GM23338 (cell line): ENCODE measurements at regions not wholly inside any gene's neighbourhood (a gene's known extent, or its start where the extent isn't known, plus 50 kb on each side); places are given as distances from the start of the nearest gene placed in this dataset.

Source experiments
- ATAC-seq: fragments of 200-7000 bp; cut with Tn5 transposase; 3 replicates; pipeline ENCODE4 v1.9.1; 2020
- DNase-seq: peaks from one replicate; pipeline ENCODE4 v3.0.0-alpha.2; 2015; ENCODE audit warnings: low spot score
- H2AFZ ChIP-seq: fragments of 200-600 bp; sonication (generic); 2 replicates; pipeline ENCODE4 v1.8.0; 2016; ENCODE audit warnings: antibody characterized with exemption, mild to moderate bottlenecking, moderate library complexity
- H3F3A ChIP-seq: fragments of 200-600 bp; sonication (generic); replicated peaks from 2 replicates; pipeline ENCODE4 v1.8.0; 2017; ENCODE audit warnings: antibody characterized with exemption, mixed run types, low read depth
- H3K27ac ChIP-seq: fragments of 200-600 bp; sonication (generic); 2 replicates; pipeline ENCODE4 v1.6.1; 2016; ENCODE audit warnings: low read depth
- H3K27me3 ChIP-seq: fragments of 200-600 bp; sonication (generic); 2 replicates; pipeline ENCODE4 v1.8.0; 2016; ENCODE audit warnings: mild to moderate bottlenecking, mixed run types, moderate library complexity; ENCODE audit not compliant: insufficient read depth
- H3K36me3 ChIP-seq: fragments of 200-600 bp; sonication (generic); 2 replicates; pipeline ENCODE4 v1.8.0; 2016; ENCODE audit warnings: mild to moderate bottlenecking; ENCODE audit not compliant: insufficient read depth
- H3K4me1 ChIP-seq: fragments of 200-600 bp; sonication (generic); 2 replicates; pipeline ENCODE4 v1.8.0; 2016; ENCODE audit warnings: mild to moderate bottlenecking, moderate library complexity; ENCODE audit not compliant: insufficient read depth
- H3K4me2 ChIP-seq: fragments of 200-600 bp; sonication (generic); 2 replicates; pipeline ENCODE4 v1.7.1; 2017; ENCODE audit warnings: mixed run types
- H3K4me3 ChIP-seq: fragments of 200-600 bp; sonication (generic); 2 replicates; pipeline ENCODE4 v1.6.1; 2016; ENCODE audit warnings: mixed run types
- H3K79me2 ChIP-seq: fragments of 200-600 bp; sonication (generic); replicated peaks from 2 replicates; pipeline ENCODE4 v1.8.0; 2017; ENCODE audit warnings: mild to moderate bottlenecking; ENCODE audit not compliant: insufficient read depth
- H3K9me2 ChIP-seq: fragments of 200-600 bp; sonication (generic); 2 replicates; pipeline ENCODE4 v1.8.0; 2017; ENCODE audit not compliant: insufficient read depth
- H4K20me1 ChIP-seq: fragments of 200-600 bp; sonication (generic); replicated peaks from 2 replicates; pipeline ENCODE4 v1.8.0; 2017; ENCODE audit warnings: mild to moderate bottlenecking; ENCODE audit not compliant: insufficient read depth
- H3K27ac Mint-ChIP-seq: 2 replicates; pipeline ENCODE4 v1.8.0; 2020; ENCODE audit warnings: inconsistent platforms, mild to moderate bottlenecking, moderate library complexity, mixed read lengths
- H3K27me3 Mint-ChIP-seq: 3 replicates; pipeline ENCODE4 v1.8.0; 2022; ENCODE audit warnings: low read depth, mild to moderate bottlenecking, moderate library complexity, mixed read lengths, inconsistent platforms; ENCODE audit not compliant: insufficient read depth, poor library complexity
- H3K36me3 Mint-ChIP-seq: 3 replicates; pipeline ENCODE4 v1.8.0; 2021; ENCODE audit warnings: low read depth, mild to moderate bottlenecking, inconsistent platforms, moderate library complexity, mixed read lengths
- H3K4me1 Mint-ChIP-seq: 3 replicates; pipeline ENCODE4 v1.8.0; 2020; ENCODE audit warnings: mild to moderate bottlenecking, inconsistent platforms, mixed read lengths
- H3K4me3 Mint-ChIP-seq: 3 replicates; pipeline ENCODE4 v1.8.0; 2021; ENCODE audit warnings: moderate library complexity, mild to moderate bottlenecking, inconsistent platforms, mixed read lengths
- H3K9me3 Mint-ChIP-seq: 3 replicates; pipeline ENCODE4 v1.8.0; 2020; ENCODE audit warnings: moderate library complexity, mild to moderate bottlenecking, inconsistent platforms, mixed read lengths
- REST ChIP-seq: IDR thresholded peaks from one replicate; pipeline ENCODE4 v1.6.1; 2018; ENCODE audit warnings: antibody characterized with exemption; ENCODE audit not compliant: unreplicated experiment
- STAT1 ChIP-seq: IDR thresholded peaks from one replicate; pipeline ENCODE4 v1.6.1; 2016; ENCODE audit warnings: antibody characterized with exemption; ENCODE audit not compliant: unreplicated experiment
- ZNF462 ChIP-seq: fragments of 250-450 bp; sonication (Bioruptor Pico); IDR thresholded peaks from 2 replicates; pipeline ENCODE4 v1.5.0; 2020; ENCODE audit warnings: mild to moderate bottlenecking, moderate library complexity

GRCh38 chr1:214843281-214843680, 239.3 kb upstream of the KCNK2 start (continued):
- TF ChIP-seq ZNF462 (CRISPR knock-in tag) (no peak), STAT1 (no peak), REST (no peak)

- H3K79me2 ChIP-seq: no peaks in the 10 kb centered on the region
- H3K27ac Mint-ChIP-seq: no peak overlapping the region
- H3K36me3 Mint-ChIP-seq: no peaks in the 10 kb centered on the region
- DNase-seq: no peak
- 0 out of 2 replicates have a peak, but pooled peaks cover 10% of the 10 kb centered on the region for H3K9me2 ChIP-seq
- H4K20me1 ChIP-seq: no peaks in the 10 kb centered on the region
- H3K27me3 ChIP-seq: no peaks in the 10 kb centered on the region
- no peaks in the 10 kb centered on the region for H3F3A ChIP-seq
- peaks cover 9% of the 10 kb centered on the region; the same call in 1 of the 2 replicates for H3K4me1 ChIP-seq
- no peaks in the 10 kb centered on the region for H3K9me3 Mint-ChIP-seq
- H3K27ac ChIP-seq: no peak overlapping the region
- H3K4me3 Mint-ChIP-seq: no peak overlapping the region
- H3K4me2 ChIP-seq: no peak overlapping the region
- H2AFZ ChIP-seq: no peak overlapping the region
- no peak for TF ChIP-seq STAT1
- H3K4me3 ChIP-seq: no peak overlapping the region
- H3K27me3 Mint-ChIP-seq: no peaks in the 10 kb centered on the region
- no peaks in the 10 kb centered on the region for H3K36me3 ChIP-seq
- H3K4me1 Mint-ChIP-seq: peaks cover 14% of the 10 kb centered on the region
- ATAC-seq: no peak
These were observed 238.2 kb upstream of the KCNK2 start for GRCh38 chr1:214844319-214844718.
